A549 (cell line): ENCODE measurements at regions not wholly inside any gene's neighbourhood (a gene's known extent, or its start where the extent isn't known, plus 50 kb on each side); places are given as distances from the start of the nearest gene placed in this dataset.

Experiments
- ATAC-seq, 2 experiments: fragments of 200-7000 bp in 1 of 2; fragments of >200 bp in 1 of 2; cut with Nextera tagmentation in 1 of 2; cut with Tn5 transposase in 1 of 2; 3 replicates each; pipeline versions ENCODE4 v1.8.0 to v1.9.1; 2018 to 2020; ENCODE audit warnings: mild to moderate bottlenecking in 1 of 2, moderate library complexity in 1 of 2
- CTCF ChIA-PET: fragments of 300-600 bp; sonication (Branson Sonifier 250); formaldehyde crosslinking; extraction: SDS; loops from one replicate; lab custom pipeline; 2021; ENCODE audit warnings: antibody characterized with exemption, inconsistent platforms; lab: Yijun Ruan, JAX
- POLR2A ChIA-PET: fragments of 350-600 bp; formaldehyde crosslinking; extraction: SDS; loops from one replicate; lab custom pipeline; 2021; ENCODE audit warnings: antibody characterized with exemption, inconsistent platforms; lab: Yijun Ruan, JAX
- DNase-seq, 2 experiments: peaks; one replicate each; pipeline versions ENCODE4 v3.0.0 to v3.0.0-alpha.2; 2011 to 2016; ENCODE audit warnings: low read depth in 1 of 2, low spot score in 1 of 2
- FAIRE-seq: peaks from 2 replicates; lab custom pipeline; 2011; peaks lifted over from hg19 to GRCh38; lab: Jason Lieb, UNC
- H3K27ac ChIP-seq, 2 experiments: fragments of >200 bp; sonication (Bioruptor Twin); formaldehyde crosslinking; 3 replicates each; pipeline ENCODE4 v1.5.1; 2016 to 2017
- H3K4me1 ChIP-seq: fragments of >200 bp; sonication (Bioruptor Twin); formaldehyde crosslinking; 3 replicates; pipeline ENCODE4 v1.6.1; 2016
- H3K4me2 ChIP-seq: fragments of >200 bp; sonication (Bioruptor Twin); formaldehyde crosslinking; 3 replicates; pipeline ENCODE4 v1.6.1; 2016
- H3K4me3 ChIP-seq: fragments of >200 bp; sonication (Bioruptor Twin); formaldehyde crosslinking; 3 replicates; pipeline ENCODE4 v1.5.1; 2016
- H3K9me3 ChIP-seq: fragments of >200 bp; sonication (Bioruptor Twin); formaldehyde crosslinking; 3 replicates; pipeline ENCODE4 v1.6.1; 2016
- CBX8 ChIP-seq: fragments of 200-600 bp; sonication (generic); IDR thresholded peaks from 2 replicates; pipeline ENCODE4 v1.6.1; 2016
- CHD4 ChIP-seq: fragments of 200-600 bp; sonication (generic); IDR thresholded peaks from 2 replicates; pipeline ENCODE4 v1.6.1; 2016; ENCODE audit warnings: antibody characterized with exemption, mild to moderate bottlenecking, borderline replicate concordance
- EHF ChIP-seq: fragments of 250-450 bp; sonication (Bioruptor Pico); IDR thresholded peaks from 2 replicates; pipeline ENCODE4 v1.5.0; 2020; ENCODE audit warnings: mild to moderate bottlenecking
- EHMT2 ChIP-seq: fragments of 200-600 bp; sonication (generic); IDR thresholded peaks from 2 replicates; pipeline ENCODE4 v1.6.1; 2016; ENCODE audit warnings: antibody characterized with exemption, low read depth, mild to moderate bottlenecking, moderate library complexity
- EP300 ChIP-seq, 2 experiments: fragments of >200 bp; sonication (Bioruptor Twin); formaldehyde crosslinking; IDR thresholded peaks; 2 replicates in 1 of 2; 3 replicates in 1 of 2; pipeline ENCODE4 v1.6.1; 2016 to 2017
- FOSB ChIP-seq: fragments of 250-450 bp; sonication (Bioruptor Pico); IDR thresholded peaks from 2 replicates; pipeline ENCODE4 v1.5.0; 2020; ENCODE audit warnings: mild to moderate bottlenecking, moderate library complexity
- FOSL2 ChIP-seq, 2 experiments: fragments of 450-650 bp in 1 of 2; fragments of >200 bp in 1 of 2; sonication (Bioruptor Twin) in 1 of 2; formaldehyde crosslinking; IDR thresholded peaks; 2 replicates each; pipeline versions ENCODE4 v1.5.0 to v1.6.1; 2016 to 2020; ENCODE audit warnings: mild to moderate bottlenecking in 1 of 2, moderate library complexity in 1 of 2
- GATA3 ChIP-seq: IDR thresholded peaks from 2 replicates; pipeline ENCODE4 v1.6.1; 2012; ENCODE audit warnings: borderline replicate concordance
- HDAC2 ChIP-seq: fragments of 200-600 bp; sonication (generic); IDR thresholded peaks from 2 replicates; pipeline ENCODE4 v1.6.1; 2016
- HEYL ChIP-seq: fragments of 250-450 bp; sonication (Bioruptor Pico); IDR thresholded peaks from 2 replicates; pipeline ENCODE4 v1.8.0; 2021; ENCODE audit warnings: mild to moderate bottlenecking, moderate library complexity
- HOXA7 ChIP-seq: fragments of 250-450 bp; sonication (Bioruptor Pico); IDR thresholded peaks from 2 replicates; pipeline ENCODE4 v1.5.0; 2020; ENCODE audit warnings: mild to moderate bottlenecking, moderate library complexity
- HOXB13 ChIP-seq: fragments of 250-450 bp; sonication (Bioruptor Pico); IDR thresholded peaks from 2 replicates; pipeline ENCODE4 v1.5.0; 2020; ENCODE audit warnings: low read depth, mild to moderate bottlenecking, moderate library complexity
- HOXB5 ChIP-seq: fragments of 250-450 bp; sonication (Bioruptor Pico); IDR thresholded peaks from 2 replicates; pipeline ENCODE4 v1.5.0; 2020; ENCODE audit warnings: mild to moderate bottlenecking, moderate library complexity
- JUN ChIP-seq, 2 experiments: fragments of >200 bp; sonication (Bioruptor Twin); formaldehyde crosslinking; IDR thresholded peaks; 2 replicates in 1 of 2; 3 replicates in 1 of 2; pipeline ENCODE4 v1.6.1; 2016 to 2017
- JUNB ChIP-seq: fragments of >200 bp; sonication (Bioruptor Twin); formaldehyde crosslinking; IDR thresholded peaks from 2 replicates; pipeline ENCODE4 v1.6.1; 2016
- KDM5A ChIP-seq: fragments of 200-600 bp; sonication (generic); IDR thresholded peaks from 2 replicates; pipeline ENCODE4 v1.6.1; 2016; ENCODE audit warnings: antibody characterized with exemption, mild to moderate bottlenecking
- NFE2L2 ChIP-seq: fragments of 150-350 bp; conservative IDR thresholded peaks from 2 replicates; pipeline ENCODE4 v1.6.1; 2014; ENCODE audit warnings: low read length
- NR3C1 ChIP-seq: fragments of >200 bp; sonication (Bioruptor Twin); formaldehyde crosslinking; IDR thresholded peaks from 3 replicates; pipeline ENCODE4 v1.6.1; 2017
- PHF8 ChIP-seq: fragments of 200-600 bp; sonication (generic); IDR thresholded peaks from 2 replicates; pipeline ENCODE4 v1.6.1; 2016; ENCODE audit warnings: low read depth, mild to moderate bottlenecking, antibody characterized with exemption, moderate library complexity, borderline replicate concordance
- RAD21 ChIP-seq, 2 experiments: fragments of >200 bp in 1 of 2; sonication (Bioruptor Twin) in 1 of 2; formaldehyde crosslinking in 1 of 2; IDR thresholded peaks in 1 of 2; conservative IDR thresholded peaks in 1 of 2; 2 replicates in 1 of 2; 3 replicates in 1 of 2; pipeline ENCODE4 v1.6.1; 2012 to 2018; ENCODE audit warnings: inconsistent platforms in 1 of 2
- SMC3 ChIP-seq: fragments of >200 bp; sonication (Bioruptor Twin); formaldehyde crosslinking; IDR thresholded peaks from 3 replicates; pipeline ENCODE4 v1.6.1; 2018; ENCODE audit warnings: inconsistent platforms
- TFCP2L1 ChIP-seq: fragments of 250-450 bp; sonication (Bioruptor Pico); IDR thresholded peaks from 2 replicates; pipeline ENCODE4 v1.5.0; 2021; ENCODE audit warnings: mild to moderate bottlenecking
- ZSCAN20 ChIP-seq: fragments of 250-450 bp; sonication (Bioruptor Pico); IDR thresholded peaks from 2 replicates; pipeline ENCODE4 v1.8.0; 2022; ENCODE audit warnings: mild to moderate bottlenecking, moderate library complexity
- WGBS: methylation state at CpG from one replicate; pipeline ENCODE4 v1.1.6; 2017; ENCODE audit errors: missing lambda C conversion rate; 5-methylcytosine and 5-hydroxymethylcytosine counted together
- TF ChIP-seq, protein P1 (sequence below): fragments of >200 bp; sonication (Bioruptor Twin); formaldehyde crosslinking; IDR thresholded peaks from 3 replicates; pipeline ENCODE4 v1.6.1; 2016
- TF ChIP-seq, protein P2 (sequence below): IDR thresholded peaks from 2 replicates; pipeline ENCODE4 v1.6.1; 2012; ENCODE audit warnings: low read depth, borderline replicate concordance
- TF ChIP-seq, protein P3 (sequence below): fragments of >200 bp; sonication (Bioruptor Twin); formaldehyde crosslinking; IDR thresholded peaks from 3 replicates; pipeline ENCODE4 v1.5.1; 2016
- TF ChIP-seq, protein P4 (sequence below): fragments of 250-450 bp; sonication (Bioruptor Pico); IDR thresholded peaks from 2 replicates; pipeline ENCODE4 v1.5.0; 2020; ENCODE audit warnings: low read depth, mild to moderate bottlenecking, moderate library complexity
- TF ChIP-seq, protein P5 (sequence below): fragments of 150-350 bp; IDR thresholded peaks from 2 replicates; pipeline ENCODE4 v1.6.1; 2014; ENCODE audit warnings: low read depth, mild to moderate bottlenecking, low read length
- TF ChIP-seq, protein P6 (sequence below): fragments of 250-450 bp; sonication (Bioruptor Pico); IDR thresholded peaks from 2 replicates; pipeline ENCODE4 v1.5.0; 2021; ENCODE audit warnings: mild to moderate bottlenecking, moderate library complexity, borderline replicate concordance

DNA sequence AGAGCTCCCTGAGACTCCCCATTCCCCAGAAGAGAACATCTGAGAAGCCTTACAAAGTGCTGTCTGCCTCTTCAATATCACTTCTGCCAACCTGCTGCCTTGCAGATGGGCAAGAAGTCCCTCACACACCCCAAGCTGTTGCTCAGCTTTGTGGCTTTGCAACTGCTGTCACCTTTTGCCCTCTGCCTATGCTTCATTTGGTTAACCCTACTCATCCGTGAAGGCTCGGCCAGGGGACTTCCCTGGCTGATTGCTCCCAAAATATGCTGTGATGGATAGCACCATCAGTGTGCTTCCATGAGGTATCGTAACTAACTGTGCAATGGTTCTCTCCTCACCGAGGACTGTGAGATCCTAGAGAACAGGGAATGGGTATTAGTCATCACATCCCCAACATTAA lies 88.9 kb upstream of the CYP1B1 start:
- DNase-seq, result no peak
- WGBS, result 68% methylated on average over 4 of the region's 4 CpGs

DNA sequence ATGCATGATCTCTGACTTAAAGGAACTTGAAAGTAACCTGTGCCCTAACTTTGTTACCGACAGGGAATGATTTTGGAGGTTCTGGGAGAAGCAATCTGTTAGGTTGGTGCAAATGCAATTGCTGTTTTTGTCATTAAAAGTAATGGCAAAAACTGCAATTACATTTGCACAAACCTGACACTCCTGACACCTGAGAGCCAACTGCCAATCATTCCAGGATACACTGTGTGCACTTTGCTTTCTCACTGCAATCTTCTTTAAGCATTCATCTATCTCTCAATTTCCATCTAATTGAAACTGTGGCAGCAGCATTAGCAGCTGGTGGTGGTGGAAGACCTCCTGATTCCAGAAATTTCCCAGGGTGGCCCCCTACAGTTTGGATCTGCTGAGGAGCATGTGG lies 87.6 kb upstream of the CYP1B1 start:
- Histone ChIP-seq H3K27ac (no peak overlapping the region), H3K4me3 (no peak overlapping the region), H3K4me2 (no peak overlapping the region), H3K9me3 (no peaks in the 10 kb centered on the region), H3K4me1 (no peaks in the 10 kb centered on the region)
- CTCF ChIA-PET, result interaction anchor here (1.2 to 3.2 kb wide), 2 partner anchors 11 to 15 kb away, joined by 3 to 8 read pairs; no protein-coding TSS in a partner anchor
- POLR2A ChIA-PET, result no interaction called here
- 76% methylated on average over 1 of the region's 1 CpG for WGBS
- DNase-seq, result no peak
- no peak for ATAC-seq
- no peak for FAIRE-seq
- TF ChIP-seq PHF8, result no peak
- no peak for TF ChIP-seq FOSL2 (IDR thresholded peaks at IDR 0.05)
- no peak for TF ChIP-seq FOSL2 (CRISPR knock-in tag; IDR thresholded peaks at IDR 0.05)
- TF ChIP-seq, protein P1, sequence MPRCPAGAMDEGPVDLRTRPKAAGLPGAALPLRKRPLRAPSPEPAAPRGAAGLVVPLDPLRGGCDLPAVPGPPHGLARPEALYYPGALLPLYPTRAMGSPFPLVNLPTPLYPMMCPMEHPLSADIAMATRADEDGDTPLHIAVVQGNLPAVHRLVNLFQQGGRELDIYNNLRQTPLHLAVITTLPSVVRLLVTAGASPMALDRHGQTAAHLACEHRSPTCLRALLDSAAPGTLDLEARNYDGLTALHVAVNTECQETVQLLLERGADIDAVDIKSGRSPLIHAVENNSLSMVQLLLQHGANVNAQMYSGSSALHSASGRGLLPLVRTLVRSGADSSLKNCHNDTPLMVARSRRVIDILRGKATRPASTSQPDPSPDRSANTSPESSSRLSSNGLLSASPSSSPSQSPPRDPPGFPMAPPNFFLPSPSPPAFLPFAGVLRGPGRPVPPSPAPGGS, result no peak
- TF ChIP-seq HOXB5 (CRISPR knock-in tag), result no peak
- no peak for TF ChIP-seq NFE2L2
- no peak for TF ChIP-seq GATA3
- no peak for TF ChIP-seq HOXA7
- TF ChIP-seq, protein P2, sequence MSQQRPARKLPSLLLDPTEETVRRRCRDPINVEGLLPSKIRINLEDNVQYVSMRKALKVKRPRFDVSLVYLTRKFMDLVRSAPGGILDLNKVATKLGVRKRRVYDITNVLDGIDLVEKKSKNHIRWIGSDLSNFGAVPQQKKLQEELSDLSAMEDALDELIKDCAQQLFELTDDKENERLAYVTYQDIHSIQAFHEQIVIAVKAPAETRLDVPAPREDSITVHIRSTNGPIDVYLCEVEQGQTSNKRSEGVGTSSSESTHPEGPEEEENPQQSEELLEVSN, result no peak
- no peak for TF ChIP-seq JUN (IDR thresholded peaks at IDR 0.05)
- no peak for TF ChIP-seq CHD4
- TF ChIP-seq HDAC2, result no peak
- TF ChIP-seq FOSB, result no peak
- no peak for TF ChIP-seq KDM5A
- no peak for TF ChIP-seq EP300 (IDR thresholded peaks at IDR 0.05)
- no peak for TF ChIP-seq HEYL (CRISPR knock-in tag)
- TF ChIP-seq, protein P3, sequence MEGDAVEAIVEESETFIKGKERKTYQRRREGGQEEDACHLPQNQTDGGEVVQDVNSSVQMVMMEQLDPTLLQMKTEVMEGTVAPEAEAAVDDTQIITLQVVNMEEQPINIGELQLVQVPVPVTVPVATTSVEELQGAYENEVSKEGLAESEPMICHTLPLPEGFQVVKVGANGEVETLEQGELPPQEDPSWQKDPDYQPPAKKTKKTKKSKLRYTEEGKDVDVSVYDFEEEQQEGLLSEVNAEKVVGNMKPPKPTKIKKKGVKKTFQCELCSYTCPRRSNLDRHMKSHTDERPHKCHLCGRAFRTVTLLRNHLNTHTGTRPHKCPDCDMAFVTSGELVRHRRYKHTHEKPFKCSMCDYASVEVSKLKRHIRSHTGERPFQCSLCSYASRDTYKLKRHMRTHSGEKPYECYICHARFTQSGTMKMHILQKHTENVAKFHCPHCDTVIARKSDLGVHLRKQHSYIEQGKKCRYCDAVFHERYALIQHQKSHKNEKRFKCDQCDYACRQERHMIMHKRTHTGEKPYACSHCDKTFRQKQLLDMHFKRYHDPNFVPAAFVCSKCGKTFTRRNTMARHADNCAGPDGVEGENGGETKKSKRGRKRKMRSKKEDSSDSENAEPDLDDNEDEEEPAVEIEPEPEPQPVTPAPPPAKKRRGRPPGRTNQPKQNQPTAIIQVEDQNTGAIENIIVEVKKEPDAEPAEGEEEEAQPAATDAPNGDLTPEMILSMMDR, result no peak
- no peak for TF ChIP-seq EHF (CRISPR knock-in tag)

More for the DNA sequence above, 88.9 kb upstream of the CYP1B1 start:
- Histone ChIP-seq H3K27ac (no peak overlapping the region), H3K4me2 (no peak overlapping the region), H3K4me1 (no peaks in the 10 kb centered on the region), H3K9me3 (no peaks in the 10 kb centered on the region), H3K4me3 (no peak overlapping the region)
- ChIA-PET CTCF (interaction anchor here (0.6 kb wide), 1 partner anchor 768 kb away, joined by 3 read pairs; no protein-coding TSS in a partner anchor), POLR2A (no interaction called here)
- FAIRE-seq (no peak), ATAC-seq (no peak)
- no peak for TF ChIP-seq JUNB
- no peak for TF ChIP-seq CHD4
- no peak for TF ChIP-seq NR3C1
- no peak for TF ChIP-seq PHF8
- no peak for TF ChIP-seq EHF (CRISPR knock-in tag)
- TF ChIP-seq, protein P4, sequence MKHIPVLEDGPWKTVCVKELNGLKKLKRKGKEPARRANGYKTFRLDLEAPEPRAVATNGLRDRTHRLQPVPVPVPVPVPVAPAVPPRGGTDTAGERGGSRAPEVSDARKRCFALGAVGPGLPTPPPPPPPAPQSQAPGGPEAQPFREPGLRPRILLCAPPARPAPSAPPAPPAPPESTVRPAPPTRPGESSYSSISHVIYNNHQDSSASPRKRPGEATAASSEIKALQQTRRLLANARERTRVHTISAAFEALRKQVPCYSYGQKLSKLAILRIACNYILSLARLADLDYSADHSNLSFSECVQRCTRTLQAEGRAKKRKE, result no peak
- TF ChIP-seq HOXB13 (CRISPR knock-in tag), result no peak
- TF ChIP-seq, protein P5, sequence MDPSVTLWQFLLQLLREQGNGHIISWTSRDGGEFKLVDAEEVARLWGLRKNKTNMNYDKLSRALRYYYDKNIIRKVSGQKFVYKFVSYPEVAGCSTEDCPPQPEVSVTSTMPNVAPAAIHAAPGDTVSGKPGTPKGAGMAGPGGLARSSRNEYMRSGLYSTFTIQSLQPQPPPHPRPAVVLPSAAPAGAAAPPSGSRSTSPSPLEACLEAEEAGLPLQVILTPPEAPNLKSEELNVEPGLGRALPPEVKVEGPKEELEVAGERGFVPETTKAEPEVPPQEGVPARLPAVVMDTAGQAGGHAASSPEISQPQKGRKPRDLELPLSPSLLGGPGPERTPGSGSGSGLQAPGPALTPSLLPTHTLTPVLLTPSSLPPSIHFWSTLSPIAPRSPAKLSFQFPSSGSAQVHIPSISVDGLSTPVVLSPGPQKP, result no peak
- no peak for TF ChIP-seq HOXA7
- no peak for TF ChIP-seq SMC3
- no peak for TF ChIP-seq CBX8
- no peak for TF ChIP-seq TFCP2L1 (CRISPR knock-in tag)
- no peak for TF ChIP-seq ZSCAN20
- TF ChIP-seq, protein P6, sequence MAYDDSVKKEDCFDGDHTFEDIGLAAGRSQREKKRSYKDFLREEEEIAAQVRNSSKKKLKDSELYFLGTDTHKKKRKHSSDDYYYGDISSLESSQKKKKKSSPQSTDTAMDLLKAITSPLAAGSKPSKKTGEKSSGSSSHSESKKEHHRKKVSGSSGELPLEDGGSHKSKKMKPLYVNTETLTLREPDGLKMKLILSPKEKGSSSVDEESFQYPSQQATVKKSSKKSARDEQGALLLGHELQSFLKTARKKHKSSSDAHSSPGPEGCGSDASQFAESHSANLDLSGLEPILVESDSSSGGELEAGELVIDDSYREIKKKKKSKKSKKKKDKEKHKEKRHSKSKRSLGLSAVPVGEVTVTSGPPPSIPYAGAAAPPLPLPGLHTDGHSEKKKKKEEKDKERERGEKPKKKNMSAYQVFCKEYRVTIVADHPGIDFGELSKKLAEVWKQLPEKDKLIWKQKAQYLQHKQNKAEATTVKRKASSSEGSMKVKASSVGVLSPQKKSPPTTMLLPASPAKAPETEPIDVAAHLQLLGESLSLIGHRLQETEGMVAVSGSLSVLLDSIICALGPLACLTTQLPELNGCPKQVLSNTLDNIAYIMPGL (CRISPR knock-in tag), result no peak
- TF ChIP-seq RAD21 (conservative IDR thresholded peaks at IDR 0.05 in 1 of 2, IDR thresholded peaks at IDR 0.05 in 1 of 2), result no peak
- TF ChIP-seq NFE2L2, result no peak
- TF ChIP-seq, protein P3, result no peak
- no peak for TF ChIP-seq EHMT2
